GM19023 (cell line): ENCODE measurements at regions not wholly inside any gene's neighbourhood (a gene's known extent, or its start where the extent isn't known, plus 50 kb on each side); places are given as distances from the start of the nearest gene placed in this dataset.
"Not testable (repeated sequence)": the region's sequence is repeated elsewhere in the genome, so short reads cannot be mapped to it uniquely, and the experiment has no call there.

Experiments used
- ATAC-seq: cut with Tn5 transposase; IDR thresholded peaks from one replicate; pipeline ENCODE4 v1.9.1; 2021; ENCODE audit warnings: mild to moderate bottlenecking, moderate library complexity; ENCODE audit not compliant: unreplicated experiment

DNA sequence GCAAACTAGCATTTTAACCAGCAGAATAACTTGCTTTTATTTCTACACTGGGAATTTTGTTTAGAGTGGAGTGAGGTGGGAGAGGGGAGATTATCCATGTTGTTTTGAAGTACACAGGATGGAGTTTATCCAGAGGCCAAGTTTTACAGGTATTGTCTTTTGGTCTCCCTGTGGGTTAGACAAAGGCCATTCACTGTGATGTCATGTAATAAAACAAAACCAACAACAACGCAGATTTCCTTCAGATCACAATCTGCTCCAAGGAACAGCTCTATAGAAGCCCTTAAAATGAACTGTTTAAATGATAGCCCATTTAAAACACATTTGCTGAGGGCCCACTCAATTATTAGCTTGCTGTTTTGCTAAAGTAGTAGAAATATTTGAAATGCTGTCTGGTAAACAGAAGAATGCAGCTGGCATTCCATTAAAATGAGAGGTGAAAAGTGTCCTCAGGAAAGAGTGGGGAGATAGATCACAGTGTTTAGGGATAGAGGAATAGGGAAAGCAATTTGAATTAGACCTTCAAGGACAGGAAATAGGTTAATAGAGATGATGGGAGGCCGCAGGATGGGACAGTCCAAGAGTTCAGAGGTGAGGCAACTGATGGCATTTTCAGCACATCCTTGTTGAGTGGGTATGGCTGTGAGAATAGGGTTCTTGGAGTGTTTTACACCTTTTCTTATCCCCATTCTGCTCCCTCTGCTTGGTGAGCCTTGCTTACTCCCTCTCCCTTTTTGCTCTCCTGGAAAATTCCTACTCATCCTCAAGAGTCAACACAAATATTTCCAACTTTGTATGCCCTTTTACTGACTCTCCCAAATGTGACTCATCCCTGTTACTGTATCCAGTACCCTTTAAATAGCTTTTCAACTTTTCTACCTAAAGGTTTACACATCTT lies 140.1 kb upstream of the NR3C1 start:
- ATAC-seq: no peak

DNA sequence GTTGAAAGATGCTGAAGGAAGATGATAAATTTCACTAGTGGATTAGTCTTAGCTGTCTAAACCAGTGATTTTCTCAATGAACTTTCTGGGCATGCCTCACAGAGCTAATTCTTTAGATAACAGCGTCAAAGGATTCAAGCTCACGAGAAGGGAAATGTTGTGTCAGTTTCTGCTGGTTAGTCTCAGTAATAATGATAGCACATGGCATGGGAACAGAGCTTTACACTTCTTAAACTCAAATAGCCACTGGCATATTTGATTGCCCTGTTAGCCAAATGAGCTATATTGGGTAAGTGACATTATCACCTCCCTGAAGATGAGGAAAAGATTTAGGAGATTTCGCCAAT lies 139.3 kb upstream of the NR3C1 start:
- no peak for ATAC-seq

DNA sequence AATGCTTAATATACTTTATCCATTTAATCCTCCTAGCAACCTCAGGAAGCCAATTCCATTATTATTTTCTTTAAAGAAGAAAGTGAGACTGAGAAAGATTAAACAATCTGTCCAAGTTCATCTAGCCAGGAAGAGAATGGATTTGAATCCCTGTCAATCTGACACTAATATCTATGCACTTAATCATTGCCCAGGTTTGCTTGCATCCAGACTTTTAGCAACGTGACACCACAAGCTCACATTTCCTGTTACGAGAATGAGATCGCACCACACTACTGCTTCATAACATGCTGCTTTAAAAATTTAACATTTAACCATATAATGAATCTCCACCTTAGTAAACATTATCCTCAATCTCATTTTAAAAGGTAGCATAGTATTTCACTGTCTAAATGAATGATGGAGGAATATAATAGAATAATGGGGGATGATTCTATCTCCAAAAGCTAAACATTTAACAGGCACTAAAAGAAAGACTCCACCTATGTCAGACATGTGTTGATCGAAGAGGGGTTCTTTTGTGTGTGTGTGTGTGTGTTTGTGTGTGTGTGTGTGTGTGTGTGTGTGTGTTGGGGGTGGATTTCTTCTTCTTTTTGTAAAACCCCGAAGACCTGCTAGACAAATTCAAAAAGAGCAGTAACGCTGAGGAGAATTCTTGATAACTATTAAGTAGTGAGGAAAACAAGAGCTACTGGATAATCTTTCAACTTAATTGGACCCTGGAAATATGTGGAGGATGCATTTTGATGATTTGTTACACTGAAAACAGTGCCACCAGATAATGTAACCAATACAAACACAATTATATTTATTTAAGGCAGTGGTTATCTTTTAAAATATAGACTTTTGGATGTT lies 138.7 kb upstream of the NR3C1 start:
- no peak for ATAC-seq

DNA sequence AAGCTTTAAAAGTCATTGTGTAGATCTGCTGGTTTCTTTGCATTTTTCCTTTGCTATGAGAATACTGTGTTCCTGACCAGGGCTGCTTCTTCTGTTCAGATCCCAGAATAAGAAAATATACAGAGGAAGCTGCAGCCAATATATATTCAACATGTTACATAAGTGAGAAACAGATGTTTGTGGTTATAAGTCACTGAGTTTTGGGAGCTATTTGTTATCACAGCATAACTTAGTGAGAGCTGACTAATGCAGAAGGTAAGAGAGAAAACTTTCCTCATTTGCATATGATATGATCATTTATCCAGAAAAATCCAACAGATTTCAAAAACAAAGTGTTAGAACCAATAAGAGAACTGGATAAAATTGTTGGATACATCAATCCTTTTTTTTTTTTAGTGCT lies 136.3 kb upstream of the NR3C1 start:
- no peak for ATAC-seq

DNA sequence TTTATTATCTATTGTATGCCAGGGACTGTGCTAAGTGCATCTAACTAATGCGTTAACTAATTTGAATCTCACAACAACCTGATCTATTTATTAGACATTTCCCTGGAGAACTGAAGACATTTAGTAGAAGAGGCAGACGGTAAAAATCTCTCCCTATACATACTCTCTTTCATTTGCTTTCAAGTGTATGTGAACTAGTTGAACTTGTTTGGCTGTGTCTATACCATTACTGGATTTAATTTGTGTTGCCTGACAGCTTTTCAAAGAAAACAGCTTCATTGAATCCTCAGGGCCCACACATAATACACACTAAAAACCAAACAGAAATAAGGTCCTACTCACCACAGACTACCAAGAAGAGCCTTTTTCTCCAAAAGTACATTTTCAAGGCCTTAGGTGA lies 133.6 kb upstream of the NR3C1 start:
- ATAC-seq: no peak

DNA sequence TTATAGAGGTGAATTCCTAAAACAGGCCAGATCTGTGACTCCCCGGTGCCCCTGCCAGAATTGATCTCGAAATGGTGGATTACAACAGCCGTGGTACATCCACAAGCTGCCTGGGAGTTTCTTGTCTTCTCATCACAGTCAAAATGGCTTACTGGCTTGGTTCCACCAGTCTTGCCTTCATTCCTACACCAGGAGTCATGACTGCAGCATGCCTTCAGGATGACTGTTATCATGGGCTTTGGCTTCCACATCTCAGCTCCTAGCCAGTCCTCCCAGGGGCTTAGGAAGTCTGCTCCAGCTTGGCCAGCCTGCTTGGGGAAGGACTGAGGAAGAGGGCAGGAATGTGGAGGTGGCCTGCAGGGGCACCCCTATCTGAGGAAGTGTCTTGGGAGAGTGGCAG lies 132.9 kb upstream of the NR3C1 start:
- ATAC-seq: no peak

DNA sequence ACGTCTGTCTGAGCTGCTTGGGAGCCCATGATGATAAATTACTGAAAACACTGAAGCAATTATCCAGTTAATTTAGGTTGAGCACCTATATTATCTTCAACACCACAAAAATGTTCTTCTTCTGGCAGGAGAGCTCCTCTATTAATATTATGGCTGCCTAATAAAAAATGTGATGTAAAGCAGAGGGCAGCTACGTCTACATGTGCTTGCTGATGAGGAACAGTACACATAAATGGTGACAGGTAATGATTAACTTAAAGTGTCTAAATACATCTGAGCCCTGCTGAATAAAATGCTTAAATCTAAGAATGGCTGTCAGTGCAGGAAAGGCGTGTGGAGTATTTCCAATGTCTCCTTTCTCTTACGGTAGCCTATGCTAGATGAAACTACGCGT lies 131.3 kb upstream of the NR3C1 start:
- ATAC-seq: no peak

DNA sequence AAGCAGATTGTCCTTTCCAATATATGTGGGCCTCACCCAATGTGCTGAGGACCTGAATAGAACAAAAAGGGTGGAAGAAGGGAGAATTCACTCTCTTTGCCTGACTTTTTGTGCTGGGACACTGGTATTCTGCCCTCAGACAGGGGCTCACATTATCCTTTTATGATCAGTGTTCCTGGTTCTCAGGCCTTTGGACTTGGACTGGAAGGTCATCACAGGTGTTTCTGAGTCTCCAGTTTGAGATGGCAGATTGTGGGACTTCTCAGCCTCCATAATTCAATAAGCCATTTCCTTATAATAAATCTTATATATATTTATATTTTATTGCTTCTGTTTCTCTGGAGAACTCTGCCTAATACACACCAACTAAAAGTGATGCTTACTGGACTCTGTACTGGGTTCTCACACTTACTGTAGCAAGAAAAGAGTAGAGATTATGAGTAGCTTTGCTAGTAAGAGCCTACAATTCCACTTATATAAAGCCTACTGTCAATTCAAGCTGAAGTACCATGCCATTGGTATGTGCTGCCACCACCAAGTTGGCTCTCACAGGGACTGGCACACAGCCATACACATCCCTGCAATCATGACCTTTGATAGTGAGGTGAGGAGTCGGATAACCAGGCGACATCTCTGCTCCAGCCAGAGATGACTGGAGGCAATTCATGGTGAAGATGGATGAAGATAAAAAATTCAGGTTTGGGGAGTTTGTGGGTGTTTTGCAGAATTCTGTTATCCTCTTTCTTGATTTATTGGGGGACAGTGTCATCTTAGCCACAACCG lies 130.7 kb upstream of the NR3C1 start:
- ATAC-seq: no peak

DNA sequence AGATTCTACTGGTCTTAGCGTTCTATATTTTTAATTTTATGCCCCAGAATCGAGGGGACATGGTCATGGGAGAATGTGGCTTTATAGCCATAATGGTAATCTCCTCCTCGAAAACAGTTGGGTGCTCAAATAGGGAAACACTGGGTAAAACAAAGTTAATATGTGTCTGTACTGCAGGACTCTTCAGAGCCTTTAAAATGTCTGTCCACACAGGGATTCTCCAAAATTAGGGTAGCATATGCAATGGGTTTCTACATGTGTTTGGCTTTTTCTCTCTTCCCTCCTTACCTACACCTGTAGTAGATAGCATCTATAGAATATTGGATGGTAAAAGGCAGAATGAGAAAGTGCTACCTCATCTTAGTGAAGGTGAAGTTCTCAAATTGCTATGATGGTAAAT lies 130.0 kb upstream of the NR3C1 start:
- no peak for ATAC-seq

DNA sequence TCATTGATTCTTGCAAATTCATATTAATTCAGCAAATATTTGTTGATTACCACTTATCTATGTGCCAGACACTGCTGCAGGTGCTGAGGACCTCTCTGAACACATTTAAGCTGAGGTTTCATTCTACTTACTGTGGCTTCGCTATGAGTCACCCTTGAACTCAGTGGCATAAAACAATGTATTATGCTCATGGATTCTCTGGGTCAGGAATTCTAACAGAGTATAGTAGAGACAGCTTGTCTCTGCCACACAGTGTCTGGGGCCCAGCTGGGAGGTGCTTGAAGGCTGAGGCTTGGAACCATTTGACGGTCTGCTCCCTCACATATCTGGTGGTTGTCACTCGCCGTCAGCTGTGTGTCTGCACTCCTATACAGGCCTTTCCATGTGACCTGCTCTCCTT lies 124.3 kb upstream of the NR3C1 start:
- no peak for ATAC-seq

DNA sequence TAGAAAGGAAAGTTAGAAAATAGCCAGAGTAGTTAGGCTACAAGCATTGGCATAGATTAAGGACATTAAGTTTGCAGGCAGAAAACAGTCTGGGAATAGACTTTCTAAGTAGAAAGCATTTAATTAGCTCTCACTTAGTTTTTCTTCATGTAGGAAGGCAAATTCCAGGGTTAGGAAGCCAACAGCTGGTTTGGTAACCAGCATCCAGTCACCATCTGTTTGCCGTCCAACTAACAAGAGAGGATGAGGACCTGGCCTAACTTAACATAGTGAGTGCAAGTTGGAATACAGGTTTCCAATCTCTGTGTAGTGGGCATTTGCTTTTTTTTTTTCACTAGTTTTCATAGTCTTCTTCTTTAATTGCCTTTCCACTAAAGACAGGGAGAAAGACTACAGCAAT lies 121.7 kb upstream of the NR3C1 start:
- ATAC-seq: no peak

DNA sequence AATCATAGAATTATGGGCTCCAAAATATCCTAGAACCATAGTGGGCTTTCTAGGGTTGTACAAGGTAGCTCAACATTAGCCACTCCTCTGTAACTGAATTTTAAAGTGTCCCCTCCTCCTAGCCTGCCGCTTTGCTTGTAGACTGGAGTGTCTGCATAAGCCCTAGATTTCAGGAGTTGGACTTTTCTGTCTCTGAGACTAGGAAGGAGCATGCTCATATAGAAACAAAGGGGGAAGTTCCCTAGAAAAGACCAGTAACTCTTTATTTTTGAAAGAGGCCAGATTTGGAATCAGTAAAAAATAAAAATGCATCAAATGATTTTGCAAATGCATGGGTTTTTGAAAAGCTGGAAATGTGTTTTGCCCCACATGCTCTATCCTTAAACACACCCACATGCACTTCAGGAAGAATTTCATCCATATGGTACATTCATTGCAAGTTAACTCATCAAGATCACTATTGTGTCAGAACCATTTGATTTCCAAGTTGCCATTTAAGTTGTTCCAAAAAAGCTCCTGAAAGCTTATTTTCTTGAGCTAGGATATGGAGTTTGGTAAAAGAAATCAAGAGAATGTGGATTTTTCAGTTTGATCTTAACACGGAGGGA lies 121.0 kb upstream of the NR3C1 start:
- no peak for ATAC-seq

DNA sequence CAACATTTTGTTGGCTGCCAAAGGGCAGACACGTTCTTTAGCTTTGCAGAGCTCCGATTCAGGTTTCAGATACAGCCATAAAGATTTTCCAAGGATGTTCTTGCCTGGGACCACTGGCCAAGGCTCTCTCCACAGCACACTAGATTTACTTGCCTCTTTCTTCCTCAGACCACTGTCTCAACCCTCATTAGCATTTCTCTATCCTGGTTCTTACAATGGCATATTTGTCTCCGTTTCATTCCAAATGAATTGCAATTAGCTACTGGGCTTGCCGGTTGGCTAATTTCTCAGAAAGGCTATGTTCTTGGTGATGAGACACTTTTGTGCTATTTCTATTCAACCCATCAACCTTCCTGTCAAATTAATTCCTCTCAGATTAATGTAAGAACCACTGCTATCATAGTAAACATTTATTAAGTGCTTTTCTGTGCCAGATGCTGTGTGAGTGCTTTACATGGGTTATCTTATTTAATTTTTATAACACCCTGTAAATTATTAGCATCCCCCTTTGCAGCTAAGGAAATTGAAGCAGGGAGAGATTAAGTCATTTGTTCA lies 118.4 kb upstream of the NR3C1 start:
- no peak for ATAC-seq

DNA sequence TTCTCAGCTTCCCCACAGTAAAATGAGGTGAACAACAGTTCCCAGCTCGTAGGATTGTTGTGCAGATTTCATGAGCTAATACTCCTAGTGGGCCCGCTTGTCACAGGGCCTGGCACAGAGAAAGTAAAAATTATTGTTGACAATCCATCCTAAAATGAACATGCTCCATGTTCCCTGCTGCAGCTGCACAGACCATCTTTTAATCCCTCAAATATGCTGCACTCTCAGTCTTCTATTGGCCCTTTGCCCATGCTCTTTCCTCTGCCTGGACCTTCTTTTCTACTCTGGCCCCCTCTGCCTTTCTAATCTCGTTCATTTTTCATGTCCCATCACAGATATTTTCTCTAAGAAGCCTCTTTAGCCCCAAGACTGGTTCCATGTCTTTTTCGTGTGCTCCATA lies 117.7 kb upstream of the NR3C1 start:
- no peak for ATAC-seq

DNA sequence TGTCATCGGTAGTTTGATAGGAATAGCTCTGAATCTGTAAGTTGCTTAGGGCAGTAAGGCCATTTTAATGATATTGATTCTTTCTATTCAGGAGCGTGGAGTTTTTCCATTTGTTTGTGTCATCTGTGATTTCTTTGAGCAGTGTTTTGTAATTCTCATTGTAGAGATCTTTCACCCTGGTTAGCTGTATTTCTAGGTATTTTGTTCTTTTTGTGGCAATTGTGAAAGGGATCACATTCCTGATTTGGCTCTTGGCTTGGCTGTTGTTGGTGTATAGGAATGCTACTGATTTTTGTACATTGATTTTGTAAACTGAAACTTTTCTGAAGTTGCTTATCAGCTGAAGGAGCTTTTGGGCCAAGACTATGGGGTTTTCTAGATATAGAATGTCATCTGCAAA lies 115.7 kb upstream of the NR3C1 start:
- not testable (repeated sequence) for ATAC-seq

DNA sequence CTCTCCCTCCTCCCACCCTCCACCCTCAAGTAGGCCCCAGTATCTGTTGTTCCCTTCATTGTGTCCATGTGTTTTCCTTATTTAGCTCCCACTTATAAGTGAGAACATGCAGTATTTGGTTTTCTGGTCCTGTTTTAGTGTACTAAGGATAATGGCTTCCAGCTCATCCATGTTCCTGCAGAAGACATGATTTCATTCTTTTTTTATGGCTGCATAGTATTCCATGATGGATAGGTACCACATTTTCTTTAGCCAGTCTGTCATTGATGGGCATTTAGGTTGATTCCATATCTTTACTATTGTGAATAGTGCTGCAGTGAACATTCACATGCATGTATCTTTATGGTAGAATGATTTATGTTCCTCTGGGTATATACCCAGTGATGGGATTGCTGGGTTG lies 114.3 kb upstream of the NR3C1 start:
- not testable (repeated sequence) for ATAC-seq

DNA sequence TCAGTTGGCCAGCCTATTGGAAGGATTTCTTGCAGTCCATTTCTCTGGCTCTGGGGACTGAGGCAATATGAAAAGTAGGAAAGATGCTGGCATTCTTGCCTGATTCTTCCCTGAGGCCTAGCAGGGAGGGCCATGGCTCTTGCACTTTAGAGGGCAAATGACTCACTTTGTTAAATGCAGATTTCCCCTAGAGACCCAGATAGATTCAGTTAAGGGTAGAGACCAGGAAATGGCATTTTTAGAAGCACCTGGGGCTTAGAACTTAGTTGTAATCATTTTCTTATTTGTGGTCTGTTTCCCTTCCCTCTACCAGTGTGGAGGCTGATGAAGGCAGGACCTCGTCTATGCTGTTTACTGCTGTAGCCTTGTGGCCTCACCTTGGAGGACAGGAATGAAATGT lies 112.8 kb upstream of the NR3C1 start:
- no peak for ATAC-seq

DNA sequence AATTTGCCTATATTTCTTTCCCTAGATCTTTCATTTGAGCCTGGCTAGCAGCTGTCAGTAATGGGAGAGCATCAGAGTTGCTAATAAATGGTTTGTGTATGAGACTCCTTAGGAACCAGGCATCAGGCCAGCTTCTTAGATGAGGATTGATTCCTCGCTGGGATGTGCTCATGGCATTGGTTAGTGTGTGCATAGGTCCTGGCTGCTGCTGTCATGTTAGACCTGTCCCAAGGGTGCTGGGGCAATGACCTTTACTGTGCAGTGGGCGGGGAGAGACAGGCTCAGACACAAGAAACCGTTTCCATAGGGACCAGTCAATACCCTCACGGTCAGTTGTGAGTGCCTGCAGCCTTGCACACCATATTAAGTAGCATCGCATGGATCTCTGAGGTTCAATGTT lies 112.3 kb upstream of the NR3C1 start:
- ATAC-seq: no peak

DNA sequence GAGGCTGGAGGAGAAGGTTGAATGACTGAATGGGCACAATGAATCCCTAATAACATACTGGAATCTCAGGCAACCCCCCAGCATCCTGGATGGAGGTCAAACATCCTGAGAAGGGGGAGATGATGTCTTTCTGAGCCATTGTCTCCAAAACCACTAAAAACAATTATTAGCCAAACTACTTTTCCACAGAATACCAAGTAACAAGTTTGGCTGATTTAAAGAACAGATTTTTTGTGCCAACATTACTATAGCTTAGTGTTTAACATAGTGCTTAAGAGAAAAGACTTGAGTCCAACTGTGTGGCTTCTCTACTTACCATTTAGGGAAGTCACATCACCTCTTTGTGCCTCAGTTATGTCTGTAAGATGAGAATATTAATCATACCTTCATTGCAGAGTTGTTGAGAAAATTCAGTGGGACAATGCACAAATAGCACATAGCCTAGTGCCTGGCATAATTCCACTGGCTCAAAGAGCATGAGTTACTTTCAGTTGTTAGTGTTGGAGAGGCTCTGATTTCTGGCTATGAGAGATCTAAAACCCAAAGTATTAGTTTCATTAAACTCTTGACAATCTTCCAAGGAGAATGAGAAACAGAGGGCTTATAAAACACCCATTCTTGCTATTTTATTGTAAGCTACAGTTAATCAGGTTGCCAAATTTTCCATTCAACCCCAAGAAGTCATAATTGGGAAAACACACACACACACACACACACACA lies 111.3 kb upstream of the NR3C1 start:
- no peak for ATAC-seq

DNA sequence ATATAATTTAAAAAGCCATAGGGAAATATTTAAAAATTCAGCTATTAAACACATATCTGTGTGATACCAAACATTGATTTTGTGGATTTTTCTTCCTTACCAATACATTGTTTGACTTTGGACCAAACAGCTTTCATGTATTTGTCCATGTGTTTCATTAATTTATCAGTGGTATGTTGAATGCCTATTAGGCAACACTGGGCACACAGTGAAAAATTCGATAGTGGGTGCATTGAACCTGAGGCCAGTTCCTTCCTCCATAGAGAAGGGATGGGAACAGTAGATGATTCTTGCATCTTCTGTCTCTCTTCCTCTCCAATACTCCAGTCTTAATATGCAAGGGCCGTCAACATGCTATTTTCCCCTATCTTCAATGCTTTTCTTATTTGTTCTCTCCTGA lies 110.2 kb upstream of the NR3C1 start:
- no peak for ATAC-seq
